ENCODE measurements at regions not wholly inside any gene's neighbourhood (a gene's known extent, or its start where the extent isn't known, plus 50 kb on each side); places are given as distances from the start of the nearest gene placed in this dataset.

GRCh38 chr11:127223633-127224032, 223.1 kb upstream of the KIRREL3 start:
- H3K27ac ChIP-seq = no peak overlapping the region
- no peaks in the 10 kb centered on the region for H3K4me1 ChIP-seq
- H3K4me3 ChIP-seq = no peak overlapping the region
- H3K36me3 ChIP-seq = no peaks in the 10 kb centered on the region
- TF ChIP-seq, protein P1, sequence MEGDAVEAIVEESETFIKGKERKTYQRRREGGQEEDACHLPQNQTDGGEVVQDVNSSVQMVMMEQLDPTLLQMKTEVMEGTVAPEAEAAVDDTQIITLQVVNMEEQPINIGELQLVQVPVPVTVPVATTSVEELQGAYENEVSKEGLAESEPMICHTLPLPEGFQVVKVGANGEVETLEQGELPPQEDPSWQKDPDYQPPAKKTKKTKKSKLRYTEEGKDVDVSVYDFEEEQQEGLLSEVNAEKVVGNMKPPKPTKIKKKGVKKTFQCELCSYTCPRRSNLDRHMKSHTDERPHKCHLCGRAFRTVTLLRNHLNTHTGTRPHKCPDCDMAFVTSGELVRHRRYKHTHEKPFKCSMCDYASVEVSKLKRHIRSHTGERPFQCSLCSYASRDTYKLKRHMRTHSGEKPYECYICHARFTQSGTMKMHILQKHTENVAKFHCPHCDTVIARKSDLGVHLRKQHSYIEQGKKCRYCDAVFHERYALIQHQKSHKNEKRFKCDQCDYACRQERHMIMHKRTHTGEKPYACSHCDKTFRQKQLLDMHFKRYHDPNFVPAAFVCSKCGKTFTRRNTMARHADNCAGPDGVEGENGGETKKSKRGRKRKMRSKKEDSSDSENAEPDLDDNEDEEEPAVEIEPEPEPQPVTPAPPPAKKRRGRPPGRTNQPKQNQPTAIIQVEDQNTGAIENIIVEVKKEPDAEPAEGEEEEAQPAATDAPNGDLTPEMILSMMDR (IDR thresholded peaks at IDR 0.05) = no peak
- no peak for TF ChIP-seq POLR2A (IDR thresholded peaks at IDR 0.05)
- DNase-seq = no peak
- intact Hi-C loops (cut with DNase I) = no loop called here
- H3K27me3 ChIP-seq = peaks cover 0 to 4% (median 0%) of the 10 kb centered on the region in 4 donors
- 84 to 88% methylated on average over 5 of the region's 5 CpGs for WGBS, 2 donors
- H3K9me3 ChIP-seq = no peaks in the 10 kb centered on the region

GRCh38 chr11:127223026-127223425, 222.5 kb upstream of the KIRREL3 start:
- no peak overlapping the region for H3K27ac ChIP-seq
- H3K27me3 ChIP-seq = peaks cover 0 to 4% (median 0%) of the 10 kb centered on the region in 4 donors
- DNase-seq = no peak
- intact Hi-C loops (cut with DNase I) = no loop called here
- 40 to 58% methylated on average over 1 of the region's 1 CpG for WGBS, 2 donors
- no peak overlapping the region for H3K4me3 ChIP-seq
- no peaks in the 10 kb centered on the region for H3K4me1 ChIP-seq
- no peaks in the 10 kb centered on the region for H3K36me3 ChIP-seq
- TF ChIP-seq, protein P1 (IDR thresholded peaks at IDR 0.05) = no peak
- no peak for TF ChIP-seq POLR2A (IDR thresholded peaks at IDR 0.05)
- H3K9me3 ChIP-seq = no peaks in the 10 kb centered on the region

DNA sequence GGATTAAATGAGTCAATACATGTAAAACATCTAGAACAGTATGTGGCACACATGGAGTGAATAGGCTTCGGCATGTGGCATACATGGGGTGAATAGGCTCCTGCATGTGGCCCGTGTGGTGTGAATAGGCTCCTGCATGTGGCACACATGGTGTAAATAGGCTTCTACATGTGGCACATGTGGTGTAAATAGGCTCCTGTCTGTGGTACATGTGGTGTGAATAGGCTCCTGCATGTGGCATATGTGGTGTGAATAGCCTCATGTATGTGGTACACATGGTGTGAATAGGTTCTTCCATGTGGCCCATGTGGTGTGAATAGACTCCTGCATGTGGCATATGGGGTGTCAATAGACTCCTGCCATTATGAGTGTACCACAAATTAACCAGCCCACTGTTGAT, 219.1 kb upstream of the KIRREL3 start:
- Histone ChIP-seq H3K36me3 (no peaks in the 10 kb centered on the region), H3K27ac (no peak overlapping the region), H3K27me3 (peaks cover 0 to 4% (median 0%) of the 10 kb centered on the region in 4 donors), H3K4me1 (no peaks in the 10 kb centered on the region), H3K9me3 (no peaks in the 10 kb centered on the region), H3K4me3 (no peak overlapping the region)
- intact Hi-C loops (cut with DNase I) = no loop called here
- TF ChIP-seq, protein P1 (IDR thresholded peaks at IDR 0.05) = no peak
- TF ChIP-seq POLR2A (IDR thresholded peaks at IDR 0.05) = no peak
- 68 to 84% methylated on average over 2 of the region's 2 CpGs for whole genome bisulfite sequencing, 2 donors
- no peak for DNase-seq

DNA sequence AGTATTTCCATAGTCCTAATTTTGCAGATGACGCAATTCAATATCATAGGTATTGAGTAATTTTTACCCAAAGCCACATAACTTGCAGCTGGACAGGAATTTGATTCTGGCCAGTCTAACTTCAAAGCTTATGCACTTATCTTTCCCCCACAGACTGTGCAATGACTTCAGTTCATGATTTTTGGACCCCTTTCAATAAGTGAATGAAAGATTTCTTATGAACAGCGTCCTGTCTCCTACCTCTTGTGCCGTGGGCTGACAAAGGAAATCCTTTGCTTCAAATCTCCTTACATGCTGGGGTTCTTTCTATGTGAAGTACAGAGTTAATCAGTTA, 217.7 kb upstream of the KIRREL3 start:
- H3K4me3 ChIP-seq = no peak overlapping the region
- H3K27ac ChIP-seq = no peak overlapping the region
- H3K27me3 ChIP-seq = peaks cover 0 to 4% (median 0%) of the 10 kb centered on the region in 4 donors
- DNase-seq = no peak
- no peaks in the 10 kb centered on the region for H3K36me3 ChIP-seq
- no peaks in the 10 kb centered on the region for H3K4me1 ChIP-seq
- H3K9me3 ChIP-seq = no peaks in the 10 kb centered on the region
- intact Hi-C loops (cut with DNase I) = no loop called here
- WGBS, 2 donors = 60 to 72% methylated on average over 3 of the region's 3 CpGs
- TF ChIP-seq, protein P1 (IDR thresholded peaks at IDR 0.05) = no peak
- no peak for TF ChIP-seq POLR2A (IDR thresholded peaks at IDR 0.05)

DNA sequence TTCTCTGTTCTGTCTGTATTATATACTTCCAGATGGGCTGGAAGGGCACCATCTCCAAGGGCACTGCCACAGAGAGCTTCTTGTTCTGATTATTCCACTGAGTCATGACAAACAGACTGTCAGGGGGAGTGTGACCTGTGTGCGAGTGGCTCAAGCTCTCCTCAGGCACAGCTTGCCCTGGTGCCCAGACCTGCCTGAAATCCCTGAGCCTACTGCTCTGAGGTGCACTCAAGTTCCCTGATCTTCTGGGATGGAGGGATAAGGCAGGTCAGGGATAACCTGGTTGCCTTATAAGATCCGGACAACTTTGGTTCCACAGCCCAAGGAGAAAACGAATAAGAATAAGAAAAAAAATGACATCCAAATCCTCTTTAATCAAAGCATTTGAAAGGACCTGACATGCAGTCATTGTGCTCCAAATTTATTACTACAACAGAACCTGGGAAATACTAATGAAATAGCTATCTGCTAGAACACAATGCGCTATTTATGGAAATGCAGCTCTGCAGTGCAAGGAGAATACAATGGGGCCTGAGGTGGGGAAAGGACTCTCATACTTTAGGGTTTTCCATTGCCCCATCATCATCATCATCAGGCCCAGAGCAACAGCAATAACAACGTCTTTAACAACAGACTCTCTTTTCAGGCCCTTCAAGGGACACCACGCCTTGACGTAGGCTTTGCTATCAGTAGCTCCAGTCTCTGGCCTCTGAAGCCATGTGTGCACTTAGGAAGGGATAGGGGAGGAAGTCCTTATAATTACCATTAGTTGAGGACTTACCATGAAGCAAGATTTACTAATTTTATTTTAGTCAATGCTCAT, 217.1 kb upstream of the KIRREL3 start:
- intact Hi-C loops (cut with DNase I) = no loop called here
- WGBS, 2 donors = 78 to 82% methylated on average over 6 to 7 of the region's 7 CpGs
- DNase-seq = no peak
- H3K36me3 ChIP-seq = no peaks in the 10 kb centered on the region
- H3K27me3 ChIP-seq = peaks cover 0 to 4% (median 0%) of the 10 kb centered on the region in 4 donors
- H3K4me1 ChIP-seq = no peaks in the 10 kb centered on the region
- TF ChIP-seq POLR2A (IDR thresholded peaks at IDR 0.05) = no peak
- TF ChIP-seq, protein P1 (IDR thresholded peaks at IDR 0.05) = no peak
- no peak overlapping the region for H3K27ac ChIP-seq
- no peak overlapping the region for H3K4me3 ChIP-seq
- H3K9me3 ChIP-seq = no peaks in the 10 kb centered on the region
